Femur (tissue), 1 donor: ENCODE measurements at regions not wholly inside any gene's neighbourhood (a gene's known extent, or its start where the extent isn't known, plus 50 kb on each side); places are given as distances from the start of the nearest gene placed in this dataset.
"Not testable (repeated sequence)": the region's sequence is repeated elsewhere in the genome, so short reads cannot be mapped to it uniquely, and the experiment has no call there.

ENCODE experiments used
- DNase-seq: peaks from one replicate; pipeline ENCODE4 v3.0.0-alpha.2; 2017

DNA sequence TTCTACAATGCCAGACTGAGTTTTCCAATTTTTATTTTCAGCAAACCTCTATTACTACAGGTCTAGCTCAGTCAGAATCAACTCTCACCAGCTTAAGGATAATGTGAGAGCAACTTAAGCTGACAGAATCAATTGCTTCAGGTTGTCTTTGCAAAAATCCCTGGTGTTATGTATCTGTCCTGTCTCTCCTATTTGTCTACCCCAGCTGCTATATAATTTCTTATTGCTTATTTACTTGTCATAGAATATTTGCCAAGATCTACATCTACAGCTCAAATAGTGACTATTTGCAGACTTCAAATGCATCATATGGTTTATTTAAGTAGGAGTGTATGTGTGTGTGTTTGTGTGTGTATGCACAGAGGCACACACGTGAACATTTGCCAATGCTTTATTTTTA, 54.1 kb downstream of the FOXG1 start:
- DNase-seq, result no peak

DNA sequence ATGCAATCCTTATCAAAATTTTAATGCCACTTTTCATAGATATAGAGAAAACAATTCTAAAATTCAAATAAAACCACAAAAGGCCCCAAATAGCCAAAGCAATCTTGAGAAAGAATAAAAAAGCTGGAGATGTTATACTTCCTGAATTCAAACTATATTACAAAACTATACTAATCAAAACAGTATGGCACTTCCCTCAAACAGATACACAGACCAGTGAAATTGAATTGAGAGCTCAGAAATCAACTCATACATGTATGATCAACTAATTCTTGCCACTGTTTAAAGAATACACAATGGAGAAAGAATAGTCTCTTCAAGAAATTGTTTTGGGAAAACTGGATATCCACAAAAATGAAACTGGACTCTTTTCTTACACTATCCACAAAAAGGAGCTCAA, 55.4 kb downstream of the FOXG1 start:
- DNase-seq, result no peak

GRCh38 chr14:28823245-28823644, 56.7 kb downstream of the FOXG1 start:
- DNase-seq, result no peak

DNA sequence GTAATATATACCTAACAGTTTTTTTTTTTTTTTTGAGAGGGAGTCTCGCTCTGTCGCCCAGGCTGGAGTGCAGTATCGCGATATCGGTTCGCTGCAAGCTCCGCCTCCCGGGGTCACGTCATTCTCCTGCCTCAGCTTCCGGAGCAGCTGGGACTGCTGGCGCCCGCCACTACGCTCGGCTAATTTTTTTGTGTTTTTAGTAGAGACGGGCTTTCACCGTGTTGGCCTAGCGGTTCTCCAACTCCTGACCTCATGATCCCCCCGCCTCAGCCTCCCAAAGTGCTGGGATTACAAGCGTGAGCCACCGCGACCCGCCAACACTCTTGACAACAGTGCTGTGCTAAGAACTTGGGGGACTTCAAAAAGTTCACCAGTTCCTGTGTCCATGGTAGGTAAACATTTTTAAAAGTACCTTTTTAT, 63.5 kb downstream of the FOXG1 start:
- no peak for DNase-seq

- no peak for DNase-seq
Observed at GRCh38 chr14:28831126-28831525, 64.5 kb downstream of the FOXG1 start.

DNA sequence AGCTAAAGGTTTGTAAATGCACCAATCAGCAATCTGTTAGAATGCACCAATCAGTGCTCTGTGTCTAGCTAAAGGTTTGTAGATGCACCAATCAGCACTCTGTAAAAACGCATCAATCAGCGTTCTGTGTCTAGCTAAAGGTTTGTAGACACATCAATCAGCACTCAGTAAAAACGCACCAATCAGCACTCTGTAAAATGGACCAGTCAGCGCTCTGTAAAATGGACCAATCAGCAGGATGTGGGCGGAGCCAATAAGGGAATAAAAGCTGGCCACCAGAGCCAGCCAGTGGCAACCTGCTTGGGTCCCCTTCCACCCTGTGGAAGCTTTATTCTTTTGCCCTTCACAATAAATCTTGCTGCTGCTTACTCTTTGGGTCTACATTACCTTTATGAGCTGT, 76.0 kb downstream of the FOXG1 start:
- DNase-seq, result not testable (repeated sequence)

GRCh38 chr14:28867571-28867970, 101.0 kb downstream of the FOXG1 start:
- DNase-seq, result no peak

DNA sequence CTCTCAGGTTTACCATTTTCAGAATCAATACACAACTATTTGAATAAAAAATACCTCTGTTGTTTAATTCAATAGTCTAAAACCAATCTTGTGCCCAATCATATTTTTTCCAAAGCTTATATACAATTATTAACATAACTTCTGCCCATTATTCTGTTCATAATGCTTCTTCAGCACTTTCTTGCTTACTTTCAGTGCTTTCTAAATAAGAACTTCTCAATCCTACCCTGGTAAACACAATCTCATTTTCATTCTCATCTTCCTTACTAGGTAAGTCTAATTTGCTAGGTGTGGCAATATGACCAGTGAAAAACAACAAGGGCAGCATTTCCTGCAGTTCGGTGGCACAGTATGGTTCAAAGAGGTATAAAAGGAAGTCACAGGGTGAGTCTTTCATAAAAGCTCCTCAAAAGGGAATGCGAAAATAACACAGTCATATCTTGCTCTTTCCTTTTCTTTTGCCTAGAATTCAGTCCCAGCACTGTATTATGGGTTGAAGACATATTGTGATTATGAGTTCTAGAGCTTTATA, 103.5 kb downstream of the FOXG1 start:
- no peak for DNase-seq

GRCh38 chr14:28875934-28876571, 109.5 kb downstream of the FOXG1 start:
- no peak for DNase-seq

- DNase-seq, result no peak
Observed at GRCh38 chr14:28876572-28876945, 110.0 kb downstream of the FOXG1 start.

DNA sequence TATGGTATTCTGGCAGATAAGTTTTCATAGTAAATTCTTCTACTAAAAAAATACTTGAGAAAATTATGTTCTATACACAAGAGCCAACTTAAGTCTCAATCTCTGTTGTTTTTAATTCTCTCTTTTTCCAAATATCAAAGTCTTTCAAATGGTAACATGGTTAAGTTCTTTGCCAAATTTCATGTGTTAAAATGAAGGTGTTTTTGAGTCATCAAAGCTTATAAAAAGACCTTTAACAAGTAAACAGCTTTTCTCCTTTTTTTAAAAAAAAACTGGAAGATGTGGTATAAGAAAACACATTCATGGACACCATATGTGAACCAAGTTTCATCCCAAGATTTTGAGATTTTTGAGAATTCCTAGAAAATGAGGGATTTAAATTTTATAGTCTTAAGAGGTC, 111.3 kb downstream of the FOXG1 start:
- no peak for DNase-seq

DNA sequence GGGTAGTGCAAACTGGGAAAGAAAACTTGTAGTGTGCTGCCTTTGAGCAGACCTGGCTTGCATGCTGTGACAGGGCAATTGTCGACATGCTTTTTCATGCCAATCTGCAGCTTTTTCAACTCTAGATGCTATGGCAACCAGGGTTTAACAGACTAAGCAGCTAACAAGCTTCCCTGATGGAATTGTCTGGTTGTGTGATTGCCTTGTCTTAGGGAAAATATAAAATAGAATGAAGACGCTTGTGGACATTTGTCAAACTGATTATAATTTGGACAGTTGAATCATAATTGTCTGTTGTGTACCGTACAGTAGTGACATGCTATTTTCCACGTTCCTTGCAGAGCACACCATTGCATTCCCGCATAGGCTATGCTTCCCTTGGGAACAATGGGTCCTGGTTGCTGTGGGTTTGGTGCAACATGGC, 113.0 kb downstream of the FOXG1 start:
- DNase-seq, result no peak

- no peak for DNase-seq
Observed at GRCh38 chr14:28886940-28887339, 120.4 kb downstream of the FOXG1 start.

DNA sequence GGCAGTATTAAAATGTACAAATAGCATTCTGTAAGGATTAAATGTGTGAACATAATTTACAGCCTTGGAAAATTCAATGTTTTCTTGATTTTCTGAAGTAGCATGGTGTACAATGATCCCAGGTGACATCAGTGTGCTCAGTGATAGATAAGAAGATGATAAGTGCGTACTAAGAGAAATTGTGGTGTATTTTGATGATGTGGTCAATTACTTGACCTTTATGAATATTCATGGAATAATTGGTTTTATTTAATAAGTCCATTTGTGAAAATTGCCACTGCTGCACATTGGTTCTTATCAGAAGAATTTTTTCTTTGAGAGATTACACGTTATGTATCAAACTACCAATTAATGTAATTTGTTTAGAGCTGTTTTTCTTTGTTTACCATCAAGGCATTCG, 128.8 kb downstream of the FOXG1 start:
- no peak for DNase-seq

DNA sequence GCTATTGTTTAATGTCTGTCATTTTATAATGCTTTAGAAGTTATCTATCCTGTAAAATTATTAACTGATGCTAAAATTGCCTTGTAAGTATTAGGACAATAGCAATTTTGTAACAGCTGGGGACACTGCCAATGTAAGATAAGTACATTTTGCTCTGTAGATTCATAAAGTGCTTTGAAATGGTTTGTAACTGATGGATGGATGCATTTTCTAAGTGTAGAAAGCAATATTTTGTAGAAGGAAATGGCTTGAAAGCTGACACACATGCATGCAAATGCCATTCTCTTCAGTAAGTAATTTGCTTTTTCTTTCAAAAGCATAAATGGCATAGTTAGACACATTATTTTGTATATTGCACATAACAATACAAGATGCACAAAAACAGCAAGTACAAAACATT, 129.8 kb downstream of the FOXG1 start:
- DNase-seq, result no peak

DNA sequence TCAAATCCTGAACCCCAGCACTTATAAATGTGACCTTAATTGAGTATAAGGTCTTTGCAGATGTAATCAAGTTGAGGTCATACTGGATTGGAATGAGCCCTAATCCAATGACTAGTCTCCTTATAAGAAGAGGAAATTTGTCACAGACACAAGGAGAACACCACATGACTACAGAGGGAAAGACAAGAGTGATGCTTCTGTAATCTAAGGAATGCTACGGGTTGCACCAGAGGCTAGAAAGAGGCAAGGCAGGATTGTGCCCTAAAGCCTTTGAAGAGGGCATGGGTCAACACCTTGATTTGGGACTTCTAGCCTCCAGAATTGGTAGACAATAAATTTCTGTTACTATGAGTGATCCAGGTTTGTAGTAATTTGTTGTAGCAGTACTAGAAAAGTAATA, 135.0 kb downstream of the FOXG1 start:
- DNase-seq, result no peak

DNA sequence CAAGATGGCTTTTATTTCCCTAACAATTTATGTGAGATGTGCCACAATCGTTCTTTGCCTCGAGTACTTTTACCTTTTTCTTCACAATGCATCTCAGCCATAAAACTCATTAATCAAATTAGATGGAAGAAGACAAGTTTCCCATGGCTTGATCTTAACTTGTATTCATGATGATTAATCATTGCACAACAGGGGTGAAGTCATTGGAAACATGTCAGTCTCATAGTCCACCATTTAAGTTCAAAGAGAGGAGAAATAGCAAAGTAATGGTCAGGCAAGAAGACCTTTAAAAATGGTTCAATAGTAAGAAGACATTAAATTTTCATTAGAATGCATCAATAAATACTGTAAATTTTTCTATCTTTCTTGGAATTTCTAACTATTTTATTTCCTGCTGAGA, 136.3 kb downstream of the FOXG1 start:
- DNase-seq, result no peak

DNA sequence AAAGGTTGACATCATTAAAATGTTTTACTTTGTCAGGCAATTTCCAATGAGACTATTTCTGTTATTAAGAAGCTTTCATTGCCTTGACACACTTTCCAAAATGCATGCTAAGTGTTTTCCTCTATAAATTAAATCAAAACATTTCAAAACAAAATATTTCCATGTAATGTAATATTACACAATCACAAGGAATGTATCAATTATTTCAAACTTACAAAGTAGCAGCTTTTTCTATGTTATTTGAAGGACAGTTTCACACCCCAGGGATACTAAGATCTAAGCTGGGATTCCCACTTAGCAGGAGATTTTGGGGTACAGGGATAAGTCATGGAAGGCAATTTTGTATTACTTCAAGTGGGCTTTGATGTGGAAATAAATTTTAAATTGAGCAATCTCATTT, 144.9 kb downstream of the FOXG1 start:
- DNase-seq, result no peak

DNA sequence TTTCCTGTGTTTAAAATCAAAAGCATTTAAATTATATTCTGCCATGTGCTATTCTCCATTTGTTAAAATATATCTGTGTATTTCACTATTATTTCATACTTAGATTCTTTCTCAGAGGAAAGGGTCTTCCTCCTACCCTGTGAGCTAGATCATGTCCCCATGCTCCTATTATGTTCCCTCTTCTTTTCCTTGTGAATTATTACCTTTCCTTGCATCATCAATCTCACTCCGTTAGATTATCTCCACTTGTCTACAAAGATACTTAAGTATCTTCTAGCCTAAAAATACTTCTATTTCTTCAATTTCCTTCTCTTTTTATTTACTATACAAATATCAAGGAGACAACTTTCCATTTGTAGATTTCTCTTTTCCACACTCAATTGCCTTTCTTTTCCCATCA, 146.5 kb downstream of the FOXG1 start:
- DNase-seq, result no peak

DNA sequence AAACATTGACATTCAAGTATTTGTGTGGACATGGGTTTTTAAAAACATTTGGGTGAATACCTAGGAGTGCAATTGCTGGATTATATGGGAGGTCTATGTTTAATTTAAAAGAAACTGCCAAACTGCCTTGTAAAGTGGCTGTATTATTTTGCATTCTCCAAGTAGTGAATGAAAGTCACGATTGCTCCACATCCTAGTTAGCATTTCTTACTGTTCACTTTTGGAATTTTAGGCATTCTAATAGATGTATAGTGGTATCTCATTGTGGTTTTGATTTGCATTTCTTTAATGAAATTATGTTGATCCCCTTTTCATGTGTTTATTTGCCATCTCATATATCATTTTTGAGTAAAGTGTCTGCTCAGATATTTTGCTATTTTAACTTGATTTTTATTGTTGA, 159.5 kb downstream of the FOXG1 start:
- no peak for DNase-seq

GRCh38 chr14:28931999-28932398, 165.4 kb downstream of the FOXG1 start:
- no peak for DNase-seq

DNA sequence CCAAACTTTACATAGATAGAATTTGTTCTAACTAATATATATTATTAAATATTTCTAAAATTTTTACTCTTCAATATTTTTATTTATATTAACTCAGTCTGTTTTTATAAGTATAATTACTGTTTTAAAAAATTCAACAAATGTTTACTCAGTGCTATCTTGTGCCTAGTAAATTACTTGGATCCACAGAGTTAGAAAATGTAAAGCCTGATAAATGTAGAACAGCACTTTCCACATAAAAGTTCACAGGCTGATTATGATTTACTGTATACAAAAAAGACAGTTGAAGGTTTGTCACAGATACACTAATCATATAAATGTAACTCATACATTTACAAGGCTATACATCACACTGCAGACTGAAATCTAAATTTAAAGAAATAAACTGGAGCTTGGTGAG, 170.0 kb downstream of the FOXG1 start:
- no peak for DNase-seq

- no peak for DNase-seq
Observed at GRCh38 chr14:28941758-28942157, 175.2 kb downstream of the FOXG1 start.

DNA sequence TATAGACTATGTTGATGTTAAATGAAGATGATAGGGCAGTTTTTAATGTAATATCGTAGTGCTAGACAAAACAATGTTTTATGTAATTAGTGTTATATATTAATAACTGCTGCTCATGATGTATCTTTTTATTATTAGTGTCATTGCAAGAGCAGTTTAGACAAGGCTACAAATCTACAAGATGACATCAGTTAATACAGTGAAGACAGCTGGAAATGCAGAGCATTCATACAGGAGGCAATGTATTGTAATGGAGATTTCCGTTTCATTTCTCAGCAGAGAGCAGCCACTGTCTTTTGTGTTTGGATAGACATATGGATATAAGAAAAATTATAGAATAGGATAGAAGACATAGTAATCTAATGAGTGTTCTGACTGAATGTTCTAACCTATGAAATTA, 178.0 kb downstream of the FOXG1 start:
- no peak for DNase-seq

GRCh38 chr14:28946267-28946666, 179.7 kb downstream of the FOXG1 start:
- no peak for DNase-seq
